ENCODE measurements at regions not wholly inside any gene's neighbourhood (a gene's known extent, or its start where the extent isn't known, plus 50 kb on each side); places are given as distances from the start of the nearest gene placed in this dataset.

DNA sequence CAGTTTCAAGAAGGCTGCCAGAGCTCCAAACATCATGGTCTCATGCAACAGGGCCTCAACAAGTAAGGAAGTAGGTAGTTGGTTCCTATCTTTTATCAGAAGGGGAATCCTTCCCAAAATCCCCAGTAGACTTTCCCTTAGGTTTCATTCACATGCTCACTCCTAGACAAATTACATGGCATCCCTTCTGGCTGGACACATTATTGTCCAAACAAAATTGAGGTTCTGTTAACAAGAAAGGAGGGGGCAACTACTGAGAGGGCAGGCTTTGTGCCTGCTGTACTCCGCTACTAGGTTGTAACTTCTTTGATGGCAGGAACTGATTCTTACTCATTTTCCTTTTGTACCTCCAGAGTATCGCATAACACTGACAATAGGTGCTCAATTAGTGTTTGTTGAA is 56.0 kb upstream of the OSMR start:
- no TSS peak for BruUV-seq (replicated peaks)
- TF ChIP-seq NR2F2 (IDR thresholded peaks at IDR 0.05; ENCODE audit: borderline replicate concordance, low read depth) (no peak), ZNF430 (CRISPR knock-in tag; IDR thresholded peaks at IDR 0.05) (no peak), CBX1 (IDR thresholded peaks at IDR 0.05; ENCODE audit: low read depth) (no peak), ZNF557 (CRISPR knock-in tag; IDR thresholded peaks at IDR 0.05) (no peak), RFX5 (IDR thresholded peaks at IDR 0.05; ENCODE audit: low read depth, low read length) (no peak), ZNF550 (CRISPR knock-in tag; IDR thresholded peaks at IDR 0.05; ENCODE audit: borderline replicate concordance) (no peak), ZNF629 (CRISPR knock-in tag; conservative IDR thresholded peaks at IDR 0.05) (no peak), ZNF619 (CRISPR knock-in tag; IDR thresholded peaks at IDR 0.05) (no peak), PHF21A (CRISPR knock-in tag; IDR thresholded peaks at IDR 0.05) (no peak), ZNF841 (CRISPR knock-in tag; IDR thresholded peaks at IDR 0.05; ENCODE audit: borderline replicate concordance) (no peak), ZNF775 (CRISPR knock-in tag; IDR thresholded peaks at IDR 0.05; ENCODE audit: borderline replicate concordance) (no peak), MBD4 (IDR thresholded peaks at IDR 0.05; ENCODE audit: borderline replicate concordance, low read length) (no peak)
- TF ChIP-seq, protein P1, sequence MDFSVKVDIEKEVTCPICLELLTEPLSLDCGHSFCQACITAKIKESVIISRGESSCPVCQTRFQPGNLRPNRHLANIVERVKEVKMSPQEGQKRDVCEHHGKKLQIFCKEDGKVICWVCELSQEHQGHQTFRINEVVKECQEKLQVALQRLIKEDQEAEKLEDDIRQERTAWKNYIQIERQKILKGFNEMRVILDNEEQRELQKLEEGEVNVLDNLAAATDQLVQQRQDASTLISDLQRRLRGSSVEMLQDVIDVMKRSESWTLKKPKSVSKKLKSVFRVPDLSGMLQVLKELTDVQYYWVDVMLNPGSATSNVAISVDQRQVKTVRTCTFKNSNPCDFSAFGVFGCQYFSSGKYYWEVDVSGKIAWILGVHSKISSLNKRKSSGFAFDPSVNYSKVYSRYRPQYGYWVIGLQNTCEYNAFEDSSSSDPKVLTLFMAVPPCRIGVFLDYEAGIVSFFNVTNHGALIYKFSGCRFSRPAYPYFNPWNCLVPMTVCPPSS (IDR thresholded peaks at IDR 0.05): no peak
- TF ChIP-seq, protein P2, sequence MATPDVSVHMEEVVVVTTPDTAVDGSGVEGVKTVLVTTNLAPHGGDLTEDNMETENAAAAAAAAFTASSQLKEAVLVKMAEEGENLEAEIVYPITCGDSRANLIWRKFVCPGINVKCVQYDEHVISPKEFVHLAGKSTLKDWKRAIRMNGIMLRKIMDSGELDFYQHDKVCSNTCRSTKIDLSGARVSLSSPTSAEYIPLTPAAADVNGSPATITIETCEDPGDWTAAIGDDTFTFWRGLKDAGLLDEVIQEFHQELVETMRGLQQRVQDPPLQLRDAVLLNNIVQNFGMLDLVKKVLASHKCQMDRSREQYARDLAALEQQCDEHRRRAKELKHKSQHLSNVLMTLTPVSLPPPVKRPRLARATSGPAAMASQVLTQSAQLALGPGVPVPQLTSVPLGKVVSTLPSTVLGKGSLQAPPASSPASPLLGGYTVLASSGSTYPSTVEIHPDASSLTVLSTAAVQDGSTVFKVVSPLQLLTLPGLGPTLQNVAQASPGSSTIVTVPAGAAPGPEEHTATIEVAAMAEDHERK (CRISPR knock-in tag; IDR thresholded peaks at IDR 0.05; ENCODE audit: low read depth): no peak

More for the DNA sequence above, 56.0 kb upstream of the OSMR start:
- WGBS (ENCODE audit: low lambda C conversion rate): 49% methylated on average over 2 of the region's 2 CpGs
- ATAC-seq (no peak), FAIRE-seq (no peak), DNase-seq (ENCODE audit: low spot score) (no peak)
- Histone ChIP-seq H3K36me3 (replicated peaks in 1 of 2; ENCODE audit: control insufficient read depth in 1 of 2, insufficient read depth in 2 of 2, low read length in 2 of 2) (no peaks in the 10 kb centered on the region), H3K4me1 (ENCODE audit: insufficient read depth, low read length) (no peaks in the 10 kb centered on the region), H3K9ac (ENCODE audit: insufficient read depth, low read depth, low read length) (no peak overlapping the region), H3K9me3 (ENCODE audit: low read length) (no peaks in the 10 kb centered on the region), H4K20me1 (ENCODE audit: insufficient read depth, low read length) (no peaks in the 10 kb centered on the region), H3K4me3 (replicated peaks in 1 of 3; ENCODE audit: insufficient read depth in 1 of 3, low read depth in 2 of 3, low read length in 3 of 3) (no peak overlapping the region), H2AFZ (ENCODE audit: low read length) (no peak overlapping the region), H3K27me3 (ENCODE audit: control insufficient read depth in 1 of 2, insufficient read depth in 2 of 2, low read length in 2 of 2) (peaks cover 0 to 3% of the 10 kb centered on the region in 2 experiments; a peak in 1 of 5 replicates), H3K4me2 (ENCODE audit: low read depth, low read length) (no peak overlapping the region), H3K79me2 (ENCODE audit: insufficient read depth, low read length) (no peaks in the 10 kb centered on the region), H3K27ac (ENCODE audit: extremely low read length, insufficient read depth, low read length) (no peak overlapping the region)
- ChIA-PET POLR2A (no interaction called here), CTCF (ENCODE audit: low intra/inter-chr PET ratio, low total read pairs) (no interaction called here)
- intact Hi-C loops (cut with micrococcal nuclease; ENCODE audit: unreplicated experiment): no loop called here
- in situ Hi-C loops (cut with HindIII; ENCODE audit: extremely low pct_ligation_motif_present, low pct_unique_long_range_greater_than_20kb): no loop called here
